ENCODE measurements at regions not wholly inside any gene's neighbourhood (a gene's known extent, or its start where the extent isn't known, plus 50 kb on each side); places are given as distances from the start of the nearest gene placed in this dataset.
"Not testable (repeated sequence)": the region's sequence is repeated elsewhere in the genome, so short reads cannot be mapped to it uniquely, and the experiment has no call there.

- no peak for DNase-seq (ENCODE audit: extremely low read depth in 1 of 11, low read depth in 9 of 11, low spot score in 4 of 11)
Measured at GRCh38 chr2:194824450-194824849, 832.6 kb upstream of the SLC39A10 start.

DNA sequence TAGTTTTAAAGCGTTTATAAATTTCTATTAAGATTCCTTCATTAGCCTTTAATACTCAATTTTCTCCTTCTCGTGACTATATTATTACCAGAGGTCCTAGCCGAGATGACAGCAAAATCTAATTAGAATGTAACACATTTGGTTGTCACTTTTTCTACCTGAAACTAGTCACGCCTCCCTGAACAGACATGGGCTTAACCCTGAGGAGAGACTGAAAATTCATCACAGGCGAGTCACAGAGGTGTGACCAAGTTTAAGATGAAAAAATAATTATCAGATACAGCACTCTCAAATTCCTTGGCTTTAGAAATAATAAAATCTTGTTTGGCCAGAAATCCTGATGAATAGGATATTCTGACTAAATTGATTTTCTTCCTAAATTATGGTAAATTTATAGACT is 834.4 kb upstream of the SLC39A10 start:
- no peak for DNase-seq (ENCODE audit: extremely low read depth in 1 of 11, low read depth in 9 of 11, low spot score in 4 of 11)

DNA sequence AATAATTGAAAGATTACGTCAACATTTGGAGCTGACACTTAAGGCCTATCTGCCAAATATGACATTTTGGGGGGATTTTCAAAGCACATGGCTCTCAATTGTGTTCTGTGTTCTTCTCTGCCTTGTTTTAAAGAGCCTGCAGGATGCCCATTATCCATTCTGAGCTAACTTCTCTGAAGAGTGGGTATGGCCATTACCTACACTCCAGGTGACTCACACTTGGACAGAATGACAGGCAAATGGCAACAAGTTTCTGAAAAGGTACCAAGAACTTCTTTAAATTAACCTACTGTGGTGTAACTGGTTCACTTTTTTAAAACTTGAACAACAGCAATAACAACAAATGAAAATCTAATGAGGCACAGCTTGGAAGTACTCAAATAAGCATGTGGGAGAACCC is 834.9 kb upstream of the SLC39A10 start:
- DNase-seq (ENCODE audit: extremely low read depth in 1 of 11, low read depth in 9 of 11, low spot score in 4 of 11) = no peak

DNA sequence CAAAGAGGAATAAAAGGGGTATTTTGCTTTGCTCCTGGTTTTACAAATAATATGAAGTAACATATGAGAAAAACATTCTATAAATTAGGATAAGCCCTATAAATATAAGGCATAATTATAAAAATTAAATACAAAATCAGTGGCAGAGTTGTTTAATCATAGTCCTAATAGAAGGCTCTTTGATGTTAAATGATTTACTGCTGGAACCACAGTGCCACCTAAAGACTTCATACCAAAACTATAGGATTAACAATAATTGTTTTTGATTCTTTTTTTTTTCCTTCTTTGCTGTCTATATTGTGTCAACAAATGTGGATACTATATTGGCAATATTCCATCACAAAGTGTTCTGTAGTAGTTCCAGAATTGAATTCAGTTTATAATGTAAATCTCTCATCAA is 837.7 kb upstream of the SLC39A10 start:
- no peak for DNase-seq (ENCODE audit: extremely low read depth in 1 of 11, low read depth in 9 of 11, low spot score in 4 of 11)

- no peak for DNase-seq (ENCODE audit: extremely low read depth in 1 of 11, low read depth in 9 of 11, low spot score in 4 of 11)
Measured at GRCh38 chr2:194815475-194815874, 841.6 kb upstream of the SLC39A10 start.

DNA sequence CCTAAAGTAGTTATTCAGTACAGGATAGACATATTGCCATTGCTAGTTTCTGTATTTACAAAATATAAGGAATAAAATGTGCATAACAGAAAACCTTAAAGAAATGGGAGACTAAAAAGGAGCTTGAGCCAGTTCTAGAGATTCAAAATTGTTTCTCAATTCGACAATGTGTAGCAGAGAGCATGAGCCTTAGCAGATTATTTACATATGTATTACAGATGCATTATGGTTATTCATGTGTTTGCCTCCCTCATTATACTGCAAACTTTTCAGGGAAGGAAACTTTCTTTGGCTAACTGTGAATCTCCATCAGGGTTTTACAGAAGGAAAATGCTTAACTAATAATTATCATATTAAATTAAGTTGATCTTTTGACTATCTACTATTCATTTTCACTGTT is 854.4 kb upstream of the SLC39A10 start:
- DNase-seq (ENCODE audit: extremely low read depth in 1 of 11, low read depth in 9 of 11, low spot score in 4 of 11) = no peak

- not testable (repeated sequence) for DNase-seq (ENCODE audit: extremely low read depth in 1 of 11, low read depth in 9 of 11, low spot score in 4 of 11)
Measured at GRCh38 chr2:194787071-194787470, 870.0 kb upstream of the SLC39A10 start.

- DNase-seq (ENCODE audit: extremely low read depth in 1 of 11, low read depth in 9 of 11, low spot score in 4 of 11) = not testable (repeated sequence)
Measured at GRCh38 chr2:194771394-194771793, 885.6 kb upstream of the SLC39A10 start.

DNA sequence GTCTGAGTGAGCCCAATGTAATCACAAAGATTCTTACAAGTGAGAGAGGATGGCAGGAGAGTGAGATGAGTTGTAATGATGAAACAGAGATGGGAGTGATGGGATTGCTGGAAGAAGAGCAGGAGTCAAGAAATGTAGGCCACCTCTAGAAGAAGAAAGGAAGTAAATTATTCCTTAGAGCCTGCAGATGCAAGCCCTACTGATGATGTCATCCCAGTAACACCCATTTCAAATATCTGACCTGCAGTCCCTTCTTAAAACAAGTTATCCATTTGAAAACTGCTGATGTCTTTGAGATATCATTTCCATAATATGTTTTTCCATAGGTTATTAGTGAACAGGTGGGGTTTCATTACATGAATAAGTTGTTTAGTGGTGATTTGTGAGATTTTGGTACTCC is 888.0 kb upstream of the SLC39A10 start:
- no peak for DNase-seq (ENCODE audit: extremely low read depth in 1 of 11, low read depth in 9 of 11, low spot score in 4 of 11)

- DNase-seq (ENCODE audit: extremely low read depth in 1 of 11, low read depth in 9 of 11, low spot score in 4 of 11) = no peak
Measured at GRCh38 chr2:194765723-194766122, 891.3 kb upstream of the SLC39A10 start.

- no peak for DNase-seq (ENCODE audit: extremely low read depth in 1 of 11, low read depth in 9 of 11, low spot score in 4 of 11)
Measured at GRCh38 chr2:194750926-194751325, 906.1 kb upstream of the SLC39A10 start.

- no peak for DNase-seq (ENCODE audit: extremely low read depth in 1 of 11, low read depth in 9 of 11, low spot score in 4 of 11)
Measured at GRCh38 chr2:194745557-194746146, 911.4 kb upstream of the SLC39A10 start.

DNA sequence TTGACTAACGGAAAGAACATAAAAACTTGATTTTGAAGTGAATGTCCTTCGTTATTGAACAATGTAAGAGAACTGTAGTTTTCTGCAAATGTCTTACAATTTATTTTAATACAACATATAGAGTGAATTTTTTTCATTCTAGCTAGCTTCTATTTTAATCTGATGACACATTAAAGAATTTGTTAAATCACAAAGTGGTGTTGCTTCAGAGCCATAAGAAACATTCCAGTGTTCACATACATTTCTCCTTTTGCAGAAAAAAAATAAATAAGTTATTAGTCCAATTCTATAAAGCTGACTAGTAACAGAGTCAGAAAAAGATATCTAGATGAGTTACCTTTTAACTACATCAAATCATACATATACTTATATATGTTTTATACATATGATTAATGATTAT is 914.3 kb upstream of the SLC39A10 start:
- DNase-seq (ENCODE audit: extremely low read depth in 1 of 11, low read depth in 9 of 11, low spot score in 4 of 11) = no peak

DNA sequence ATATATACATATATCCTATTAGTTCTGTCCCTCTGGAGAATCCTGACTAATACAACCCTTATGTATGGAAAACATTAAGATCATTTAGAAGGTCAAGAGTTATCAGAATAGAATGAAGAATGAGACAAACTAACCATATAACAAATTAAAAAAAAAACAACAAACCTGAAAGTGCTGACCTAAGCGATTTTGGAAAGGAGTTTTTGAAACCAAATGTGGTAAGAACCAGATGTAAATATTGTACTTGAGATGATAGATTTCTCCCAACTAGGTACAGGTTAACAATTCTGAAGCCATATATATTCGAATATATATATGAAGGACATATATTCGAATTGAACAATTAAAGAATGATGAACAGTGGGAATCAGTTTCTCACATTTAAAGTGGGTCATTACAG is 917.8 kb upstream of the SLC39A10 start:
- DNase-seq (ENCODE audit: extremely low read depth in 1 of 11, low read depth in 9 of 11, low spot score in 4 of 11) = no peak

- no peak for DNase-seq (ENCODE audit: extremely low read depth in 1 of 11, low read depth in 9 of 11, low spot score in 4 of 11)
Measured at GRCh38 chr2:194735837-194736542, 921.0 kb upstream of the SLC39A10 start.

- DNase-seq (ENCODE audit: extremely low read depth in 1 of 11, low read depth in 9 of 11, low spot score in 4 of 11) = no peak
Measured at GRCh38 chr2:194730266-194730665, 926.8 kb upstream of the SLC39A10 start.

DNA sequence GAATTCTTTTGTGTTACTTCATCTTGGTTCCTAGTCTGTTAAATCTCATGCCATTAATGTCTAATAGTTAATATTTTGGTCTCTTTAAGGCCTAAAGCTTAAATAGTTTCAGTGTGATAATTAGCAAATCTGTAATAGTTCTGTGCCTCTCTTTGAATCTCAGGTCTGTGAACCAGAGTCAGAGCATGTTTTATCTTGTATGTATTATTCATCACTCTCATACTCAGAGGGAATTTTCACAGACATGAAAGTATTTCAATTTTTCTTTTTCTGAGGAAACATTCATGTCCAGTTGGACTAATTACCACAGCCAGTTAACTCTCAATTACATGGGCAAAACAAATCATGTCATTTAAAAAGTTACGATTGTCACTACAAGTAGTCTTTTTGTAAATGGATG is 931.9 kb upstream of the SLC39A10 start:
- no peak for DNase-seq (ENCODE audit: extremely low read depth in 1 of 11, low read depth in 9 of 11, low spot score in 4 of 11)

GRCh38 chr2:194723446-194723845 is 933.6 kb upstream of the SLC39A10 start:
- no peak for DNase-seq (ENCODE audit: extremely low read depth in 1 of 11, low read depth in 9 of 11, low spot score in 4 of 11)

- no peak for DNase-seq (ENCODE audit: extremely low read depth in 1 of 11, low read depth in 9 of 11, low spot score in 4 of 11)
Measured at GRCh38 chr2:194721227-194721626, 935.8 kb upstream of the SLC39A10 start.

GRCh38 chr2:194720462-194720861 is 936.6 kb upstream of the SLC39A10 start:
- no peak for DNase-seq (ENCODE audit: extremely low read depth in 1 of 11, low read depth in 9 of 11, low spot score in 4 of 11)

- DNase-seq (ENCODE audit: extremely low read depth in 1 of 11, low read depth in 9 of 11, low spot score in 4 of 11) = no peak
Measured at GRCh38 chr2:194718881-194719280, 938.1 kb upstream of the SLC39A10 start.
